Right lobe of liver (tissue), 4 donors: ENCODE measurements at regions not wholly inside any gene's neighbourhood (a gene's known extent, or its start where the extent isn't known, plus 50 kb on each side); places are given as distances from the start of the nearest gene placed in this dataset.

Experiments
- POLR2A ChIP-seq: fragments of 450-650 bp; IDR thresholded peaks from one replicate; pipeline ENCODE4 v1.6.1; 2017; ENCODE audit warnings: antibody characterized with exemption, mild to moderate bottlenecking
- TF ChIP-seq, protein P1 (sequence below), 4 donors: fragments of 200-600 bp in 3 of 4; fragments of 450-650 bp in 1 of 4; IDR thresholded peaks; one replicate each; pipeline versions ENCODE4 v1.5.1 to v1.8.0; 2016 to 2022; ENCODE audit warnings: antibody characterized with exemption in 4 of 4, mild to moderate bottlenecking in 2 of 4
- donor health status: DM: no; HTN: no; CAD: no.
- donor health status: DM: no; HTN: no; CAD: no.
- donor health status: DM: no; HTN: yes; CAD: no.

DNA sequence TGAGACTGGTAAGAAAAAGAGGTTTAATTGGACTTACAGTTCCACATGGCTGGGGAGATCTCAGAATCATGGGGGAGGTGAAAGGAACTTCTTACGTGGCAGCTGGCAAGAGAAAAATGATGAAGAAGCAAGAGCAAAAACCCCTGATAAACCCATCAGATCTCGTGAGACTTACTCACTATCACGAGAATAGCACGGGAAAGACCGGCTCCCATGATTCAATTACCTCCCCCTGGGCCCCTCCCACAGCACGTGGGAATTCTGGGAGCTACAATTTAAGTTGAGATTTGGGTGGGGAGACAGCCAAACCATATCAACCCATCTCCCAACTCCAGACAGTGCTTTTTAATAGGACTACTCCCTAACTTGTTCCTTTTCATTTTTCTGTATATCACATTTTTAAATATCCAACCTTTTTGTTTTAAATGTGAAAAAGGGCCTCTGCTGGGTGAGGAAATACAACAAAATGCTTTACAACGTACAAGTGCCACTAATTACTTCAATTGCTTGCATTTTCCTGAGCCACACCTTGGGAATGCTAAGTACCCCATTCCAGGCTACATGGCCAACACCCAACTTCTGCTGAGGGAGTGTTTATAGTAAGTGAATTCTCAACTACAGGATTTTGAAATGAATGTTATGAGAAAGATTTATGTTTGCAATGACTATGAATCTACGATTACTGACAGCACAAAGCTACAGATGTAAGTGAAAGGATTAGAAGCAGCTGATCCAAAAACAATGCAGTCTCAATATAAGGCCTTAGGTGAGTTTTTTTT lies 294.1 kb upstream of the CD180 start:
- TF ChIP-seq, protein P1, sequence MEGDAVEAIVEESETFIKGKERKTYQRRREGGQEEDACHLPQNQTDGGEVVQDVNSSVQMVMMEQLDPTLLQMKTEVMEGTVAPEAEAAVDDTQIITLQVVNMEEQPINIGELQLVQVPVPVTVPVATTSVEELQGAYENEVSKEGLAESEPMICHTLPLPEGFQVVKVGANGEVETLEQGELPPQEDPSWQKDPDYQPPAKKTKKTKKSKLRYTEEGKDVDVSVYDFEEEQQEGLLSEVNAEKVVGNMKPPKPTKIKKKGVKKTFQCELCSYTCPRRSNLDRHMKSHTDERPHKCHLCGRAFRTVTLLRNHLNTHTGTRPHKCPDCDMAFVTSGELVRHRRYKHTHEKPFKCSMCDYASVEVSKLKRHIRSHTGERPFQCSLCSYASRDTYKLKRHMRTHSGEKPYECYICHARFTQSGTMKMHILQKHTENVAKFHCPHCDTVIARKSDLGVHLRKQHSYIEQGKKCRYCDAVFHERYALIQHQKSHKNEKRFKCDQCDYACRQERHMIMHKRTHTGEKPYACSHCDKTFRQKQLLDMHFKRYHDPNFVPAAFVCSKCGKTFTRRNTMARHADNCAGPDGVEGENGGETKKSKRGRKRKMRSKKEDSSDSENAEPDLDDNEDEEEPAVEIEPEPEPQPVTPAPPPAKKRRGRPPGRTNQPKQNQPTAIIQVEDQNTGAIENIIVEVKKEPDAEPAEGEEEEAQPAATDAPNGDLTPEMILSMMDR (IDR thresholded peaks at IDR 0.05): no peak
- TF ChIP-seq POLR2A: no peak
